Type B pancreatic cell (in vitro differentiated cells): ENCODE measurements at regions not wholly inside any gene's neighbourhood (a gene's known extent, or its start where the extent isn't known, plus 50 kb on each side); places are given as distances from the start of the nearest gene placed in this dataset.
A peak's percentile ranks its signal among the peaks of the same experiment; 100 is the strongest.

Experiments used
- DNase-seq: peaks from one replicate; pipeline ENCODE4 v3.0.0; 2021; ENCODE audit warnings: mixed read lengths; ENCODE audit not compliant: unreplicated experiment; ENCODE audit errors: extremely low spot score
- H3K27ac Mint-ChIP-seq: 2 replicates; pipeline ENCODE4 v1.8.0; 2021; ENCODE audit warnings: mild to moderate bottlenecking, mixed read lengths
- H3K27me3 Mint-ChIP-seq: 2 replicates; pipeline ENCODE4 v1.8.0; 2021; ENCODE audit warnings: mixed read lengths
- H3K36me3 Mint-ChIP-seq: 2 replicates; pipeline ENCODE4 v1.8.0; 2021; ENCODE audit warnings: mixed read lengths
- H3K4me1 Mint-ChIP-seq: one replicate; pipeline ENCODE4 v1.8.0; 2021; ENCODE audit warnings: mixed read lengths; ENCODE audit not compliant: unreplicated experiment
- H3K4me3 Mint-ChIP-seq: 2 replicates; pipeline ENCODE4 v1.8.0; 2021; ENCODE audit warnings: mild to moderate bottlenecking, mixed read lengths
- H3K9me3 Mint-ChIP-seq: 2 replicates; pipeline ENCODE4 v1.8.0; 2021; ENCODE audit warnings: mixed read lengths
- CTCF ChIP-seq: fragments of 200-600 bp; sonication (generic); conservative IDR thresholded peaks from 2 replicates; pipeline ENCODE4 v1.5.0; 2021; ENCODE audit warnings: antibody characterized with exemption, mild to moderate bottlenecking

- no peak overlapping the region for H3K27ac Mint-ChIP-seq
- H3K4me1 Mint-ChIP-seq = no peaks in the 10 kb centered on the region
- H3K4me3 Mint-ChIP-seq = no peak overlapping the region
- no peaks in the 10 kb centered on the region for H3K27me3 Mint-ChIP-seq
- TF ChIP-seq CTCF = no peak
- H3K36me3 Mint-ChIP-seq = no peaks in the 10 kb centered on the region
- peaks cover 16% of the 10 kb centered on the region for H3K9me3 Mint-ChIP-seq
- no peak for DNase-seq
These were observed 520.1 kb upstream of the FRG1 start for GRCh38 chr4:189420572-189420971.

GRCh38 chr4:189436207-189436606 lies 504.5 kb upstream of the FRG1 start:
- H3K9me3 Mint-ChIP-seq = peaks cover 12% of the 10 kb centered on the region
- no peak overlapping the region for H3K4me3 Mint-ChIP-seq
- H3K27me3 Mint-ChIP-seq = no peaks in the 10 kb centered on the region
- H3K4me1 Mint-ChIP-seq = no peaks in the 10 kb centered on the region
- peak; percentile 42 for TF ChIP-seq CTCF
- H3K36me3 Mint-ChIP-seq = no peaks in the 10 kb centered on the region
- no peak for DNase-seq
- no peak overlapping the region for H3K27ac Mint-ChIP-seq

GRCh38 chr4:189440716-189441115 lies 500.0 kb upstream of the FRG1 start:
- H3K27me3 Mint-ChIP-seq = no peaks in the 10 kb centered on the region
- H3K9me3 Mint-ChIP-seq = peaks cover 6% of the 10 kb centered on the region
- H3K4me3 Mint-ChIP-seq = no peak overlapping the region
- no peaks in the 10 kb centered on the region for H3K36me3 Mint-ChIP-seq
- no peak for DNase-seq
- no peaks in the 10 kb centered on the region for H3K4me1 Mint-ChIP-seq
- H3K27ac Mint-ChIP-seq = no peak overlapping the region
- no peak for TF ChIP-seq CTCF

GRCh38 chr4:189443341-189443740 lies 497.3 kb upstream of the FRG1 start:
- no peak overlapping the region for H3K4me3 Mint-ChIP-seq
- H3K27ac Mint-ChIP-seq = no peak overlapping the region
- no peaks in the 10 kb centered on the region for H3K27me3 Mint-ChIP-seq
- H3K36me3 Mint-ChIP-seq = no peaks in the 10 kb centered on the region
- no peak for TF ChIP-seq CTCF
- no peaks in the 10 kb centered on the region for H3K4me1 Mint-ChIP-seq
- no peak for DNase-seq
- peaks cover under 1% of the 10 kb centered on the region for H3K9me3 Mint-ChIP-seq

- no peaks in the 10 kb centered on the region for H3K4me1 Mint-ChIP-seq
- no peak overlapping the region for H3K4me3 Mint-ChIP-seq
- no peaks in the 10 kb centered on the region for H3K36me3 Mint-ChIP-seq
- H3K27ac Mint-ChIP-seq = no peak overlapping the region
- no peak for DNase-seq
- H3K27me3 Mint-ChIP-seq = no peaks in the 10 kb centered on the region
- H3K9me3 Mint-ChIP-seq = peaks cover 17% of the 10 kb centered on the region
- no peak for TF ChIP-seq CTCF
These were observed 495.1 kb upstream of the FRG1 start for GRCh38 chr4:189445613-189446012.

GRCh38 chr4:189463734-189464133 lies 476.9 kb upstream of the FRG1 start:
- Mint-ChIP-seq H3K4me3 (no peak overlapping the region), H3K9me3 (peaks cover 5% of the 10 kb centered on the region)

More at GRCh38 chr4:189463734-189464133, 476.9 kb upstream of the FRG1 start:
- no peak for TF ChIP-seq CTCF
- H3K27me3 Mint-ChIP-seq = no peaks in the 10 kb centered on the region
- no peak overlapping the region for H3K27ac Mint-ChIP-seq
- DNase-seq = no peak
- no peaks in the 10 kb centered on the region for H3K36me3 Mint-ChIP-seq
- no peaks in the 10 kb centered on the region for H3K4me1 Mint-ChIP-seq
